HepG2 (cell line): ENCODE measurements at regions not wholly inside any gene's neighbourhood (a gene's known extent, or its start where the extent isn't known, plus 50 kb on each side); places are given as distances from the start of the nearest gene placed in this dataset.

Experiments
- ATAC-seq: fragments of 200-7000 bp; cut with Tn5 transposase; 3 replicates; pipeline ENCODE4 v1.9.1; 2020; ENCODE audit warnings: mild to moderate bottlenecking, moderate library complexity
- BruUV-seq: library from RNA; stranded (reverse); fragments of 400-500 nt; replicated peaks from 2 replicates; lab custom pipeline; 2021; lab: Mats Ljungman, UMichigan
- CTCF ChIA-PET: fragments of 300-600 bp; formaldehyde crosslinking; extraction: SDS; loops from one replicate; lab custom pipeline; 2021; ENCODE audit warnings: low total read pairs, inconsistent platforms, low intra/inter-chr PET ratio; lab: Yijun Ruan, JAX
- POLR2A ChIA-PET: fragments of 350-600 bp; sonication (Branson Sonifier 250); formaldehyde crosslinking; loops from one replicate; lab custom pipeline; 2020; ENCODE audit warnings: antibody characterized with exemption, inconsistent platforms; lab: Yijun Ruan, JAX
- DNase-seq: peaks from one replicate; pipeline ENCODE4 v3.0.0-alpha.2; 2015; ENCODE audit warnings: low spot score
- FAIRE-seq: peaks from 3 replicates; lab custom pipeline; 2011; peaks lifted over from hg19 to GRCh38; lab: Jason Lieb, UNC
- H2AFZ ChIP-seq: one replicate; pipeline ENCODE4 v1.6.1; 2011; ENCODE audit warnings: low read length, inconsistent platforms
- H3K27ac ChIP-seq: fragments of 300-600 bp; 3 replicates; pipeline ENCODE4 v1.8.0; 2011; ENCODE audit warnings: mixed run types, mild to moderate bottlenecking, mixed read lengths, low read length, inconsistent platforms; ENCODE audit not compliant: insufficient read depth; ENCODE audit errors: extremely low read length
- H3K27me3 ChIP-seq, 2 experiments: fragments of 200-600 bp in 1 of 2; 2 replicates in 1 of 2; 3 replicates in 1 of 2; pipeline versions ENCODE4 v1.6.0 to v1.8.0; 2011; ENCODE audit warnings: low read length in 2 of 2, mild to moderate bottlenecking in 2 of 2, moderate library complexity in 2 of 2, inconsistent platforms in 1 of 2; ENCODE audit not compliant: insufficient read depth in 2 of 2, control insufficient read depth in 1 of 2
- H3K36me3 ChIP-seq, 2 experiments: fragments of 200-600 bp in 1 of 2; replicated peaks in 1 of 2; 2 replicates in 1 of 2; 3 replicates in 1 of 2; pipeline versions ENCODE4 v1.5.1 to v1.8.0; 2011; ENCODE audit warnings: low read length in 2 of 2, inconsistent platforms in 1 of 2; ENCODE audit not compliant: insufficient read depth in 2 of 2, control insufficient read depth in 1 of 2
- H3K4me1 ChIP-seq: 2 replicates; pipeline ENCODE4 v1.5.1; 2012; ENCODE audit warnings: low read length, inconsistent platforms; ENCODE audit not compliant: insufficient read depth
- H3K4me2 ChIP-seq: 2 replicates; pipeline ENCODE4 v1.6.0; 2011; ENCODE audit warnings: low read depth, low read length, inconsistent platforms
- H3K4me3 ChIP-seq, 3 experiments: fragments of 200-600 bp in 1 of 3; sonication (generic), shearing (Covaris generic) in 1 of 3; replicated peaks in 1 of 3; 2 replicates each; pipeline ENCODE4 v1.5.1; 2011 to 2016; ENCODE audit warnings: low read length in 3 of 3, inconsistent platforms in 2 of 3, low read depth in 2 of 3, mild to moderate bottlenecking in 2 of 3, control low read depth in 1 of 3, mixed read lengths in 1 of 3; ENCODE audit not compliant: insufficient read depth in 1 of 3
- H3K79me2 ChIP-seq: one replicate; pipeline ENCODE4 v1.6.1; 2011; ENCODE audit warnings: low read length, inconsistent platforms; ENCODE audit not compliant: insufficient read depth
- H3K9ac ChIP-seq: 2 replicates; pipeline ENCODE4 v1.6.0; 2011; ENCODE audit warnings: mild to moderate bottlenecking, low read depth, low read length, inconsistent platforms; ENCODE audit not compliant: insufficient read depth
- H3K9me3 ChIP-seq: 2 replicates; pipeline ENCODE4 v1.5.1; 2012; ENCODE audit warnings: mild to moderate bottlenecking, low read length
- H4K20me1 ChIP-seq: 2 replicates; pipeline ENCODE4 v1.6.0; 2011; ENCODE audit warnings: inconsistent platforms, mild to moderate bottlenecking, low read length, moderate library complexity; ENCODE audit not compliant: insufficient read depth
- HNRNPLL ChIP-seq: fragments of 200-400 bp; formaldehyde crosslinking; IDR thresholded peaks from 2 replicates; pipeline ENCODE4 v1.6.1; 2017; ENCODE audit warnings: mild to moderate bottlenecking, low read depth, low read length; ENCODE audit not compliant: poor library complexity, severe bottlenecking
- ISX ChIP-seq: sonication (generic); formaldehyde crosslinking; conservative IDR thresholded peaks from 2 replicates; pipeline ENCODE4 v1.5.0; 2020; ENCODE audit warnings: missing genetic modification reagents
- KDM3A ChIP-seq: IDR thresholded peaks from 2 replicates; pipeline ENCODE4 v1.6.1; 2018; ENCODE audit warnings: low read depth, missing compliant biosample characterization
- PAX8 ChIP-seq: sonication (generic); formaldehyde crosslinking; IDR thresholded peaks from 2 replicates; pipeline ENCODE4 v1.8.0; 2022; ENCODE audit warnings: mild to moderate bottlenecking, missing genetic modification reagents, borderline replicate concordance
- RAD21 ChIP-seq: fragments of 450-650 bp; formaldehyde crosslinking; IDR thresholded peaks from 2 replicates; pipeline ENCODE4 v1.5.0; 2020; ENCODE audit warnings: mild to moderate bottlenecking
- ZNF646 ChIP-seq: sonication (generic); formaldehyde crosslinking; IDR thresholded peaks from 2 replicates; pipeline ENCODE4 v1.9.0; 2021; ENCODE audit warnings: mild to moderate bottlenecking, missing genetic modification reagents
- ZNF790 ChIP-seq: sonication (generic); formaldehyde crosslinking; IDR thresholded peaks from 2 replicates; pipeline ENCODE4 v1.8.0; 2022; ENCODE audit warnings: missing genetic modification reagents, mild to moderate bottlenecking, borderline replicate concordance
- ZNF879 ChIP-seq: sonication (generic); formaldehyde crosslinking; IDR thresholded peaks from 2 replicates; pipeline ENCODE4 v1.8.1; 2023; ENCODE audit warnings: missing genetic modification reagents
- in situ Hi-C: cut with HindIII; loops from 2 replicates; pipeline ENCODE4 v1.10.0; 2017; ENCODE audit warnings: low pct_unique_long_range_greater_than_20kb; ENCODE audit not compliant: extremely low pct_ligation_motif_present
- intact Hi-C: fragments of 100-400 bp; cut with micrococcal nuclease; formaldehyde crosslinking; loops from one replicate; pipeline ENCODE4 v1.10.0; 2022; ENCODE audit not compliant: unreplicated experiment
- TF ChIP-seq, protein P1 (sequence below): sonication (generic); formaldehyde crosslinking; IDR thresholded peaks from 2 replicates; pipeline ENCODE4 v1.8.1; 2023; ENCODE audit warnings: mild to moderate bottlenecking, missing genetic modification reagents, borderline replicate concordance
- TF ChIP-seq, protein P2 (sequence below): sonication (generic); formaldehyde crosslinking; IDR thresholded peaks from 2 replicates; pipeline ENCODE4 v1.4.0; 2020; ENCODE audit warnings: mild to moderate bottlenecking, missing genetic modification reagents, borderline replicate concordance

DNA sequence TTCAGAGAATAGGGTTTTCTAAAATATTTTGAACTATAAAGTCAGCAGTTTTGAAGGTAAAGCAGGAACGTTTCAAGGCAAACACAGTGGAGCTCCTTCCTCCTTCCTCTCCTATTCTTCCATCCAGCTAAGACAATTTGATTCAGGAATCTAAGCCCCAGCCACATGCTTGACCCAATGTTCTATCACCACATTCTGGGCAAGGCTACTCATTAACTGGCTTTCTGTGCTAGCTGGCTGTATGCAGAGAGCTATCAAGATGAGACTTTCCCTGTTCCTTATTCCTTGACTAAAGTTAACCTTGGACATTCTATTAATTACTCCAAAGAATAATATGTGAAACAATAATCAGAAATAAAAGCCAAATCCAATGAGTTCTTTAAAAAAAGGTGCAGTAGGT is 266.9 kb downstream of the NOVA1 start (continued):
- TF ChIP-seq ZNF646 (CRISPR knock-in tag): no peak
- TF ChIP-seq ZNF790: no peak
- TF ChIP-seq PAX8 (CRISPR knock-in tag): no peak

DNA sequence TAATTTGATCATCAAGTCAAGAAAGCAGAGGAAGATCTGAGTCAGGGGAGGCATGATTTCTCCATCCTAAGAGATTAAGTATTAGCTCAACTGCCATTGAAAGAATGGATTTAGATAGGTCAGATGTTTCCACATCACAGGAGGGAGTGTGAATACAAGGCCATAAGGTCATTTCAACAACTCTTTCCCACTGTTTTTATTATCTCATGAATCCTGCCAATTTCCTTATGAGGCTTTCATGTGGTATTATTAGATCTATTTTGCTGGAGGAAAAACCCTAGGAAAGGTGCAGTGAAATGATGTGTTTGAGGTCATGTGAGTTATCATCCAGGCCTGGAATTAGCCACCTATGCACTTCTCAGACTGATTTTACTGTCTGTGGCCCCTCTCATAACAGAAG is 269.0 kb downstream of the NOVA1 start:
- Histone ChIP-seq H3K9me3 (peaks cover 93% of the 10 kb centered on the region), H3K9ac (no peak overlapping the region), H3K4me1 (no peaks in the 10 kb centered on the region), H3K27ac (no peak overlapping the region), H4K20me1 (no peaks in the 10 kb centered on the region), H3K36me3 (no peaks in the 10 kb centered on the region), H3K79me2 (no peaks in the 10 kb centered on the region), H3K27me3 (no peaks in the 10 kb centered on the region), H3K4me3 (no peak overlapping the region), H2AFZ (no peak overlapping the region), H3K4me2 (no peak overlapping the region)
- in situ Hi-C loops (no loop called here), intact Hi-C loops (no loop called here)
- DNase-seq: no peak
- CTCF ChIA-PET: no interaction called here
- FAIRE-seq: no peak
- ATAC-seq: no peak
- BruUV-seq: no TSS peak
- POLR2A ChIA-PET: no interaction called here
- TF ChIP-seq KDM3A (CRISPR knock-in tag) (no peak), HNRNPLL (no peak), ZNF879 (no peak), RAD21 (CRISPR knock-in tag) (no peak), ISX (CRISPR knock-in tag) (no peak), PAX8 (CRISPR knock-in tag) (no peak)
- TF ChIP-seq, protein P1, sequence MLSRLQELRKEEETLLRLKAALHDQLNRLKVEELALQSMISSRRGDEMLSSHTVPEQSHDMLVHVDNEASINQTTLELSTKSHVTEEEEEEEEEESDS (CRISPR knock-in tag): no peak
- TF ChIP-seq, protein P2, sequence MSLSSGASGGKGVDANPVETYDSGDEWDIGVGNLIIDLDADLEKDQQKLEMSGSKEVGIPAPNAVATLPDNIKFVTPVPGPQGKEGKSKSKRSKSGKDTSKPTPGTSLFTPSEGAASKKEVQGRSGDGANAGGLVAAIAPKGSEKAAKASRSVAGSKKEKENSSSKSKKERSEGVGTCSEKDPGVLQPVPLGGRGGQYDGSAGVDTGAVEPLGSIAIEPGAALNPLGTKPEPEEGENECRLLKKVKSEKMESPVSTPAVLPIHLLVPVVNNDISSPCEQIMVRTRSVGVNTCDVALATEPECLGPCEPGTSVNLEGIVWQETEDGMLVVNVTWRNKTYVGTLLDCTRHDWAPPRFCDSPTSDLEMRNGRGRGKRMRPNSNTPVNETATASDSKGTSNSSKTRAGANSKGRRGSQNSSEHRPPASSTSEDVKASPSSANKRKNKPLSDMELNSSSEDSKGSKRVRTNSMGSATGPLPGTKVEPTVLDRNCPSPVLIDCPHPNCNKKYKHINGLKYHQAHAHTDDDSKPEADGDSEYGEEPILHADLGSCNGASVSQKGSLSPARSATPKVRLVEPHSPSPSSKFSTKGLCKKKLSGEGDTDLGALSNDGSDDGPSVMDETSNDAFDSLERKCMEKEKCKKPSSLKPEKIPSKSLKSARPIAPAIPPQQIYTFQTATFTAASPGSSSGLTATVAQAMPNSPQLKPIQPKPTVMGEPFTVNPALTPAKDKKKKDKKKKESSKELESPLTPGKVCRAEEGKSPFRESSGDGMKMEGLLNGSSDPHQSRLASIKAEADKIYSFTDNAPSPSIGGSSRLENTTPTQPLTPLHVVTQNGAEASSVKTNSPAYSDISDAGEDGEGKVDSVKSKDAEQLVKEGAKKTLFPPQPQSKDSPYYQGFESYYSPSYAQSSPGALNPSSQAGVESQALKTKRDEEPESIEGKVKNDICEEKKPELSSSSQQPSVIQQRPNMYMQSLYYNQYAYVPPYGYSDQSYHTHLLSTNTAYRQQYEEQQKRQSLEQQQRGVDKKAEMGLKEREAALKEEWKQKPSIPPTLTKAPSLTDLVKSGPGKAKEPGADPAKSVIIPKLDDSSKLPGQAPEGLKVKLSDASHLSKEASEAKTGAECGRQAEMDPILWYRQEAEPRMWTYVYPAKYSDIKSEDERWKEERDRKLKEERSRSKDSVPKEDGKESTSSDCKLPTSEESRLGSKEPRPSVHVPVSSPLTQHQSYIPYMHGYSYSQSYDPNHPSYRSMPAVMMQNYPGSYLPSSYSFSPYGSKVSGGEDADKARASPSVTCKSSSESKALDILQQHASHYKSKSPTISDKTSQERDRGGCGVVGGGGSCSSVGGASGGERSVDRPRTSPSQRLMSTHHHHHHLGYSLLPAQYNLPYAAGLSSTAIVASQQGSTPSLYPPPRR (CRISPR knock-in tag): no peak
